AG04450 (cell line): ENCODE measurements at regions not wholly inside any gene's neighbourhood (a gene's known extent, or its start where the extent isn't known, plus 50 kb on each side); places are given as distances from the start of the nearest gene placed in this dataset.

Experiments used
- CTCF ChIA-PET: fragments of 300-600, 350-600 bp; formaldehyde crosslinking; extraction: SDS; loops from one replicate; lab custom pipeline; 2022; ENCODE audit warnings: antibody characterized with exemption, inconsistent platforms; lab: Charles Lee
- POLR2A ChIA-PET: fragments of 350-600 bp; formaldehyde crosslinking; extraction: SDS; loops from one replicate; lab custom pipeline; 2021; ENCODE audit warnings: antibody characterized with exemption, inconsistent platforms; lab: Yijun Ruan, JAX
- DNase-seq: peaks from one replicate; pipeline ENCODE4 v3.0.0-alpha.2; 2011; ENCODE audit warnings: low read depth, low spot score
- H3K27ac ChIP-seq: one replicate; pipeline ENCODE4 v1.5.1; 2012; ENCODE audit warnings: low read depth, low read length, control low read depth
- H3K27me3 ChIP-seq: one replicate; pipeline ENCODE4 v1.6.0; 2012; ENCODE audit warnings: low read length; ENCODE audit not compliant: control insufficient read depth, insufficient read depth
- H3K4me3 ChIP-seq: 2 replicates; pipeline ENCODE4 v1.5.1; 2011; ENCODE audit warnings: mild to moderate bottlenecking, low read depth, low read length, control low read depth
- H3K9me3 ChIP-seq: 2 replicates; pipeline ENCODE4 v1.5.1; 2012; ENCODE audit warnings: low read length; ENCODE audit not compliant: control insufficient read depth, insufficient read depth
- CTCF ChIP-seq: IDR thresholded peaks from 2 replicates; pipeline ENCODE4 v1.5.1; 2011; ENCODE audit warnings: low read depth, low read length, control low read depth, inconsistent platforms

GRCh38 chr5:175168882-175169507 lies 275.0 kb downstream of the DRD1 start:
- DNase-seq: no peak
- no peak overlapping the region for H3K4me3 ChIP-seq
- CTCF ChIA-PET: no interaction called here
- H3K27ac ChIP-seq: no peak overlapping the region
- TF ChIP-seq CTCF: no peak
- no peaks in the 10 kb centered on the region for H3K27me3 ChIP-seq
- no peaks in the 10 kb centered on the region for H3K9me3 ChIP-seq
- POLR2A ChIA-PET: interaction anchor here (0.7 kb wide), 1 partner anchor 10 kb away, joined by 5 read pairs; no protein-coding TSS in a partner anchor

GRCh38 chr5:175166026-175166425 lies 278.0 kb downstream of the DRD1 start:
- H3K27me3 ChIP-seq: peaks cover 3% of the 10 kb centered on the region
- H3K4me3 ChIP-seq: no peak overlapping the region
- TF ChIP-seq CTCF: no peak
- H3K27ac ChIP-seq: no peak overlapping the region
- ChIA-PET POLR2A (no interaction called here), CTCF (interaction anchor here (0.8 kb wide), 1 partner anchor 299 kb away, joined by 3 read pairs; no protein-coding TSS in a partner anchor)
- no peaks in the 10 kb centered on the region for H3K9me3 ChIP-seq
- no peak for DNase-seq

GRCh38 chr5:175163586-175164275 lies 280.3 kb downstream of the DRD1 start:
- H3K27ac ChIP-seq: no peak overlapping the region
- TF ChIP-seq CTCF: no peak
- H3K27me3 ChIP-seq: peaks cover 7% of the 10 kb centered on the region
- no peak for DNase-seq
- CTCF ChIA-PET: no interaction called here
- POLR2A ChIA-PET: no interaction called here
- H3K4me3 ChIP-seq: no peak overlapping the region
- no peaks in the 10 kb centered on the region for H3K9me3 ChIP-seq

GRCh38 chr5:175162036-175162435 lies 281.9 kb downstream of the DRD1 start:
- Histone ChIP-seq H3K27me3 (peaks cover 7% of the 10 kb centered on the region), H3K4me3 (no peak overlapping the region), H3K9me3 (no peaks in the 10 kb centered on the region), H3K27ac (no peak overlapping the region)
- CTCF ChIA-PET: no interaction called here
- POLR2A ChIA-PET: no interaction called here
- no peak for TF ChIP-seq CTCF
- no peak for DNase-seq

GRCh38 chr5:175159956-175160355 lies 284.0 kb downstream of the DRD1 start:
- Histone ChIP-seq H3K4me3 (no peak overlapping the region), H3K27me3 (peaks cover 7% of the 10 kb centered on the region), H3K9me3 (no peaks in the 10 kb centered on the region), H3K27ac (no peak overlapping the region)
- ChIA-PET POLR2A (no interaction called here), CTCF (no interaction called here)
- TF ChIP-seq CTCF: no peak
- DNase-seq: no peak
